KOPT-K1 (cell line): ENCODE measurements at regions not wholly inside any gene's neighbourhood (a gene's known extent, or its start where the extent isn't known, plus 50 kb on each side); places are given as distances from the start of the nearest gene placed in this dataset.
"Not testable (repeated sequence)": the region's sequence is repeated elsewhere in the genome, so short reads cannot be mapped to it uniquely, and the experiment has no call there.

Source experiments
- H3K27ac ChIP-seq: fragments of 200-600 bp; sonication (generic); 2 replicates; pipeline ENCODE4 v1.5.1; 2016; ENCODE audit warnings: antibody characterized with exemption, mild to moderate bottlenecking, low read depth, low read length; ENCODE audit not compliant: poor library complexity, severe bottlenecking
- H3K36me3 ChIP-seq: fragments of 200-600 bp; sonication (generic); 2 replicates; pipeline ENCODE4 v1.5.1; 2017; ENCODE audit warnings: antibody characterized with exemption, mild to moderate bottlenecking, low read length, moderate library complexity; ENCODE audit not compliant: insufficient read depth
- H3K9me3 ChIP-seq: fragments of 200-600 bp; sonication (generic); 2 replicates; pipeline ENCODE4 v1.5.1; 2017; ENCODE audit warnings: antibody characterized with exemption, low read length, mild to moderate bottlenecking; ENCODE audit not compliant: insufficient read depth, poor library complexity, severe bottlenecking

DNA sequence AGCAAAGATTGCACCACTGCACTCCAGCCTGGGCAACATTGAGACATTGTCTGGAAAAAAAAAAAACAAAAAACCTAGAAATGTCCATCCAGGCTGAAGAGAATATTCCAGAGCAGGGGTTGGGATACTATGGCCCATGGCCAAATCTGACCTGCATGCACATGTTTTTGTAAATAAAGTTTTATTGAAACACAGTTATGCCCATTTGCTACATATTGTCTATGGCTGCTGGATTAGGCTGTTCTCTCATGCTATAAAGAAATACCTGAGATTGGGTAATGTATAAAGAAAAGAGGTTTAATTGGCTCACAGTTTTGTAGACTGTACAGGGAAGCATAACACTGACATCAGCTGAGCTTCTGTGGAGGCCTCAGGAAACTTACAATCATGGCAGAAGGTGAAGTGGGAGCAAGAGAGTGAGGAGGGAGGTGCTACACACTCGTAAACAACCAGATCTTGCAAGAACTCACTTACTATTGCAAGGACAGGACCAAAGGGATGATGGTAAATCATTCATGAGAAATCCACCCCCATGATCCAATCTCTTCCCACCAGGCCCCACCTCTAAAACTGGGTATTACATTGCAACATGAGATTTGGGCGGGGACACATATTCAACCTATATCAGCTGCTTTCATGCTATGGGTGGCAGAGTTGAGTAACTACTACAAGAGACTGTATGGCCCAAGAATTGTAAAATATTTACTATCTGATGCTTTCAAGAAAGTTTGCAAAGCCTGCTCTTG, 137.8 kb upstream of the ROPN1B start:
- not testable (repeated sequence) for H3K9me3 ChIP-seq, H3K27ac ChIP-seq, H3K36me3 ChIP-seq

DNA sequence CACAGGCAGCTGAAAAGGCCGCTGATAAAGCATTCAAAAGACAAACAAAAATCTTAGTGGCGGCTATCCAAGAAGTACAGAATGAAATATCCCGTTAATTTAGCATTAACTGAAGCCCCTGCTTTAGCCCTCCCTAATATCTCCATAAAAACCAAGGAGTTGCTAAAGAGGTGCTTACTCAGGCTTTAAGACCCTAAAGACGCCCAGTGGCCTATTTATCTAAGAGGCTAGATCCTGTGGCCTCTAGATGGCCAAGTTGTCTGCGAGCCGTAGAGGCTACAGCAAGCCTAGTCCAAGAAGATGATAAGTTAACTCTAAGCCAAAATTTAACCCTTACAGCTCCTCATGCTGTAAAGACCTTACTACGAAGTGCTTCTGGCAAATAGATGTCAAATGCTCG, 133.4 kb upstream of the ROPN1B start:
- not testable (repeated sequence) for H3K36me3 ChIP-seq, H3K9me3 ChIP-seq, H3K27ac ChIP-seq

DNA sequence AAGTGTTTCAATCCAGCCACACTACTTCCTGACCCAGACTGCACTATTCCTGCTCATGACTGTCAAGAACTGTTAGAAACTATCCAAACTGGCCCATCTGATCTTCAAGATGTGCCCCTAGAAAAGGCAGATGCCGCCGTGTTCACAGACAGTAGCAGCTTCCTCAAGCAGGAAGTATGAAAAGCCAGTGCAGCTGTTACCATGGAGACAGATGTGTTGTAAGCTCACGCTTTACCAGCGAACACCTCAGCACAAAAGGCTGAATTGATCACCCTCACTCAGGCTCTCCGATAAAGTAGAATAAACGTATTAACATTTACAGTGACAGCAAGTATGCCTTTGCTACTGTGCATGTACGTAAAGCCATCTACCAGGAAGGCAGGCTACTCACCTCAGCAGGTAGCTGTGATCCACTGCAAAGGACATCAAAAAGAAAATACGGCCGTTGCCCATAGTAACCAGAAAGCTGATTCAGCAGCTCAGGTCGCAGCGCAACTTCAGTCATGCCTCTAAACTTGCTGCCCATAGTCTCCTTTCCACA, 132.9 kb upstream of the ROPN1B start:
- H3K9me3 ChIP-seq, H3K27ac ChIP-seq, H3K36me3 ChIP-seq: not testable (repeated sequence)

DNA sequence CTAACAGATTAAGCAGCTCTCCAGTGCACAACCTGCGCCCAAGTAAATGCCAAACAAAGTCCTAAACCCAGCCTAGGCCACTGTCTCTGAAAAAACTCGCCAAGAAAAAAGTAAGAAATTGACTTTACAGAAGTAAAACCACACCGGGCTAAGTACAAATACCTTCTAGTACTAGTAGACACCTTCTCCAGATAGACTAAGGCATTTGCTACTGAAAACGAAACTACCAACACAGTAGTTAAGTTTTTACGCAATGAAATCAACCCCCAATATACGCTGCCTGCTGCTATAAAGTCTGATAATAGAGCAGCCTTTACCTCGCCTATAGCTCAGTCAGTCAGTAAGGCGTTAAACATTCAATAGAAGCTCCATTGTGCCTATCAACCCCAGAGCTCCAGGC, 132.2 kb upstream of the ROPN1B start:
- not testable (repeated sequence) for H3K27ac ChIP-seq, H3K9me3 ChIP-seq, H3K36me3 ChIP-seq

DNA sequence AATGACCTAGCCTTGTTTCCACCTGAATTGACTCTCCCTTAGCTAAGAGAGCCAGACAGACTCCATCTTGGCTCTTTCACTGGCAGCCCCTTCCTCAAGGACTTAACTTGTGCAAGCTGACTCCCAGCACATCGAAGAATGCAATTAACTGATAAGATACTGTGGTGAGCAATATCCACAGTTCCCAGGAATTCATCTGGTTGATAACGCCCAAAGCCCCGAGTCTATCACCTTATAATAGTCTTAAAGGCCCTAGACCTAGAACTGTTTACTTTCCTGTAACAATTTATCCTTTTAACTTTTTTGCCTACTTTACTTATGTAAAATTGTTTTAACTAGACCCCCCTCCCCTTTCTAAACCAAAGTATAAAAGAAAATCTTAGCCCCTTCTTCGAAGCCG, 130.1 kb upstream of the ROPN1B start:
- H3K9me3 ChIP-seq, H3K36me3 ChIP-seq, H3K27ac ChIP-seq: not testable (repeated sequence)

DNA sequence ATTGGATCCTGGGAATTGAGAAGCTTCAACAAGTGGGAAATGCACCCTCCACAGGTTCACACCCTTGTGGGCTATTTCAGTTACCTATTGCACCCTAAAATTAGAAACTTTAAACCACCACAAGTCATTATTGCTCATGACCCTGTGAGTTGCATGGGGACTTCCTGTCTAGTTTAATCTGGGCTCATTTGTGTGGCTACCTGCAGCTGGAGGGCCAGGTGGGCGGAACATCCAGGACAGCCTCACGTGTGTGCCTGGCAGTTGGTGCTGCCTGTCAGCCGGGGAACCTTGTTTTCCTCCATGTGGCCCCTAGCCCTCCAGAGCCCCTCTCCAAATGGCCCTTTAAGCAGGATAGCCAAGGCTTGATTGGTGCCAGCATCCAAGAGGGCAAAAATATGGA, 128.5 kb upstream of the ROPN1B start:
- not testable (repeated sequence) for H3K36me3 ChIP-seq, H3K27ac ChIP-seq, H3K9me3 ChIP-seq

DNA sequence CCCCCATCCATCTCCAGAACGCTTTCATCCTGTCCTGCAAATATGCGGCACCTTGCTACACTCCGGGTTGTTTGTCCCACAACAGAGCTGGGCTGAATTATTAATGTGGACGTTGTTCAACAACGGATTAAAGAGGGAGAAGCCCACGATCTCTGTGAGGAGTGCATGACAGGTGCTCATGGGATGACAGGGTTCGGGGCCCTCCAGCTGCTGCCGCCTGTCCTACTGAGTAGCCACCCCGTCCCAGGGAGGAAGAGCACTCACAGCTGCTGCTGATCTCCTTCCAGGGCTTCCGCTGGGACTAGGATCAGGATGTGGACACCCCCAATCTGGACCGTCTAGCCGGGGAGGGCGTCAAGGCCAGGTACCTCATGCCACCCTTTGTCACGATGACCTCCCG, 121.0 kb upstream of the ROPN1B start:
- H3K9me3 ChIP-seq, H3K36me3 ChIP-seq, H3K27ac ChIP-seq: not testable (repeated sequence)

DNA sequence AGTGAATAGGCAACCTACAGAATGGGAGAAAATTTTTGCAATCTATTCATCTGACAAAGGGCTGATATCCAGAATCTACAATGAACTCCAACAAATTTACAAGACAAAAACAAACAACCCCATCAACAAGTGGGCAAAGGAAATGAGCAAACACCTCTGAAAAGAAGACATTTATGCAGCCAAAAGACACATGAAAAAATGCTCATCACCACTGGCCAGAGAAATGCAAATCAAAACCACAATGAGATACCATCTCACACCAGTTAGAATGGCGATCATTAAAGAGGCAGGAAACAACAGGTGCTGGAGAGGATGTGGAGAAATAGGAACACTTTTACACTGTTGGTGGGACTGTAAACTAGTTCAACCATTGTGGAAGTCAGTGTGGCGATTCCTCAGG, 114.0 kb upstream of the ROPN1B start:
- not testable (repeated sequence) for H3K27ac ChIP-seq, H3K9me3 ChIP-seq, H3K36me3 ChIP-seq

DNA sequence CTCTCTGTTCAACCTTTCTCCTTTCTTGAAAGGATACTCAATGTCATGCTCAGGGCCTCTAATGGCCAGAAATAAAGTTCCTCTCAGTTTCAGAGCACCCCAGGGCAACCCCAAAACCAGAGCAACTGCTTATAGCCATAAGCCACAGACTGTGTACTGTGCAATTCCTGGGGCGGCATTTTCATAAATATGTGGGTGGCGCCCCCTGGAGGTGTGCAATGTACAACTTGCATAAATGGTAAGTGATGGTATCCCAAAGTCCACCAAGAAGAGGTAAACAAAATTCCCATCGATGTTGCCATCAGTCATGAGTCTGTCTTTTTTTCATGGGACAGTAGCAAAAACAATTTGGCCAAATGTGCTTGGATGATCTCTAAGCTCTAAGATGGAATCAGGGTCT, 108.4 kb upstream of the ROPN1B start:
- not testable (repeated sequence) for H3K9me3 ChIP-seq, H3K27ac ChIP-seq

DNA sequence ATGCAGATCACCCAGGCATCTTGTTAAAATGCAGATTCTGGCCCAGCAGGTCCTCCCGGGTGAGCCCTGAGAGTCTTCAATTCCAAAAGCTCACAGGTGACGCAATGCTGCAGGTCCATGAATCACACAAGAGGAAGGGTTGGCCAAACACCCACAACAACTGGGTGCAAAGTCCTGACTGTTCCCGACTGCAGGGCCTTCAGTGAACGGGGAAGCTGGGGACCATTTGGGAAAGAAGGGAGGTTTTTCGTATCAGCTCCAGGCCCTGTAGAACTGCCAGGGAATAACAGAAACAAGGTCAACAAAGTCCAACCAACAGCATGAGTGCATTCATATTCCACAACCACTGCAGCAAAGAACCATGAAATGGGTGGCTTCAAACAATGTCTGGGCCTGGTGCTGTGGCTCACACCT, 106.1 kb upstream of the ROPN1B start:
- not testable (repeated sequence) for H3K36me3 ChIP-seq, H3K9me3 ChIP-seq, H3K27ac ChIP-seq

More for the DNA sequence above, 108.4 kb upstream of the ROPN1B start:
- not testable (repeated sequence) for H3K36me3 ChIP-seq

DNA sequence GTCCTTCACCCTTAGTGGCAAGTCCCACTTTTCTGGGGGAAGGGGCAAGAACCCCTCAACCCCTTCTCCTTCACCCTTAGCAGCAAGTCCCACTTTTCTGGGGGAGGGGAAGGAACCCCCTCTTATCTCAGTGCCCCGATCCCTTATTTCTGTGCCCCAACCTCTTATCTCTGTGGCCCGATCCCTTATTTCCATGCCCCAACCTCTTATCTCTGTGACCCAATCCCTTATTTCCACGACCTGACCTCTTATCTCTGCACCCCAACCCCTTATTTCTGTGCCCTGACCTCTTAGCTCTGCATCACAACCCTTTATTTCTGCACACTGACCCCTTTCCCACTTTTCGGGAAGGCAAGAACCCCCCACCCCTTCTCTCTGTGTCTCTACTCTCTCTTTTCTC, 104.4 kb upstream of the ROPN1B start:
- not testable (repeated sequence) for H3K27ac ChIP-seq, H3K9me3 ChIP-seq, H3K36me3 ChIP-seq

DNA sequence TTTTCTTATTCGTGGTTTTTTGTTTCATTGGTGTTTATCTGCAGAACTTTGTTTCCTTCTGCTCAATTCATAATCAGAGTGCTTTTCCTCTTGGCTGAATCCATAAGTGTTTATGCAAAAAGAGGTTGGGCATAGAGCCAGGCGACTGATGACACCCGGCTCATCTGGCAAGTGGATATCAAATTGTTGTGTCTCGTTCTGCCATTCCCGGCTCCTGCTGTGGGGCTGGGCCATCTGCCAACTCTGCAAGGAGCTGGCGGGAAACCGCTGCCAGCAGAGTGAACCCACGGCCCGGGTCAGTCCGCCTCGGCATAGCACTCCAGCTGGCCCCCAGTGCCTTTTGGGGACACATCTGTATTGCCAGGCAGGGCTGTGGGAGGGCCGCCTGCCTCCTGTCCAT, 83.0 kb upstream of the ROPN1B start:
- H3K36me3 ChIP-seq, H3K9me3 ChIP-seq, H3K27ac ChIP-seq: not testable (repeated sequence)

DNA sequence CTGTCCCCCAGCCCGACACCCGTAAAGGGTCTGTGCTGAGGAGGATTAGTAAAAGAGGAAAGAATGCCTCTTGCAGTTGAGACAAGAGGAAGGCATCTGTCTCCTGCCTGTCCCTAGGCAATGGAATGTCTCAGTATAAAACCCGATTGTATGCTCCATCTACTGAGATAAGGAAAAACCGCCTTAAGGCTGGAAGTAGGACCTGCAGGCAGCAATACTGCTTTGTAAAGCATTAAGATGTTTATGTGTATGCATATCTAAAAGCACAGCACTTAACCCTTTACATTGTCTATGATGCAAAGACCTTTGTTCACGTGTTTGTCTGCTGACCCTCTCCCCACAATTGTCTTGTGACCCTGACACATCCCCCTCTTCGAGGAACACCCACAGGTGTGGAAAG, 69.8 kb upstream of the ROPN1B start:
- H3K27ac ChIP-seq, H3K9me3 ChIP-seq, H3K36me3 ChIP-seq: not testable (repeated sequence)

DNA sequence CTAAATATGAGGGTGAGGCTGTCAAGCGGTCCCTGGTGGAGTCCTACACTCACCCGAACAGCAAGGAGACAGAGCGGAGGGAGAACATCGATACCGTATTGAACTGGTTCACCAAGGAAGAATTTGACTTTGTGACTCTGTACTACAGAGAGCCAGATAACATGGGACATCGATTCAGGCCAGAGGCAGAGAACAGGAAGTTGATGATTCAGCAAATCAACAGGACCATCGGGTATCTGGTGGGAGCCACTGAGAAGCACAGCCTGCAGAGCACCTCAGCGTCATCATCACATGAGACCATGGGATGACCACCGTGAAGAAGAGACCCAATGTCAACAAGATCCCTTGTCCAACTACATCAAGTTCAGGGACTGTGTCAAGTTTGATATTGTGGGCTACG, 67.5 kb upstream of the ROPN1B start:
- not testable (repeated sequence) for H3K36me3 ChIP-seq, H3K9me3 ChIP-seq, H3K27ac ChIP-seq

DNA sequence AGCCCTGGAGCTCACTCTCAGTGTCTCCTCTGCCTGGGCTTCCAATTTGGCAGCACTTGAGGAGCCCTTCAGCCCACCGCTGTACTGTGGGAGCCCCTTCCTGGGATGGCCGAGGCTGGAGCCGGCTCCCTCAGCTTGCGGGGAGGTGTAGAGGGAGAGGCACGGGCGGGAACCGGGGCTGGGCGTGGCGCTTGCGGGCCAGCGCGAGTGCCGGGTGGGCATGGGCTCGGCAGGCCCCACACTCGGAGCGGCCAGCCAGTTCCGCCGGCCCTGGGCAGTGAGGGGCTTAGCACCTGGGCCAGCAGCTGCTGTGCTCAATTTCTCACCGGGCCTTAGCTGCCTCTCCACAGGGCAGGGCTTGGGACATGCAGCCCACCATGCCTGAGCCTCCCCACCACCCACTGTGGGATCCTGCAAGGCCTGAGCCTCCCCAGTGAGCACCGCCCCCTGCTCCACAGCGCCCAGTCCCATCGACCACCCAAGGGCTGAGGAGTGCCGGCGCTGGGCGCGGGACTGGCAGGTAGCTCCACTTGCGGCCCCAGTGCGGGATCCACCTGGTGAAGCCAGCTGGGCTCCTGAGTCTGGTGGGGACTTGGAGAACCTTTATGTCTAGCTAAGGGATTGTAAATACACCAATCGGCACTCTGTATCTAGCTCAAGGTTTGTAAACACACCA, 65.1 kb upstream of the ROPN1B start:
- H3K27ac ChIP-seq, H3K36me3 ChIP-seq, H3K9me3 ChIP-seq: not testable (repeated sequence)

DNA sequence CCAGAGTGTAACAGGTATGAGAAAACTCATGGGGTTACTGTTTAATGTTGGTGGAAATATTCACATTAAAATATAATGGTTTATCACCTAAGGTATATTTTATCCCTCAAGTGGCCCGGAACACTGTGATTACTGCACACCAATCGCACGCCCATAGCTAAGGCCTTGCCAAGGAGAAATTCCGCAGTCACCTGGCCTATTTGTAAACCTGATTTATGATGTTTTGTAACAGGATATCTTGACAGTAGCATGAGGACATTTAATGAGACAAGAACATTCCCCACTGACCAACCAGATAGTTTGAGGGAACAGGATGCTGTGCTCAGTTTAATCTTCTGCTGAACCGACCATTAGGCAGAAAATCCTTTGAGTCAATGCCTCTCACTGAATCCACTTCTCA, 61.7 kb upstream of the ROPN1B start:
- not testable (repeated sequence) for H3K36me3 ChIP-seq, H3K9me3 ChIP-seq, H3K27ac ChIP-seq
